Liver (tissue), 6 donors: ENCODE measurements at regions not wholly inside any gene's neighbourhood (a gene's known extent, or its start where the extent isn't known, plus 50 kb on each side); places are given as distances from the start of the nearest gene placed in this dataset.
A peak's percentile ranks its signal among the peaks of the same experiment; 100 is the strongest.
"Not testable (repeated sequence)": the region's sequence is repeated elsewhere in the genome, so short reads cannot be mapped to it uniquely, and the experiment has no call there.

Source experiments
- DNase-seq: peaks from one replicate; pipeline ENCODE4 v3.0.0-alpha.2; 2017; ENCODE audit warnings: low spot score
- H3K27ac ChIP-seq, 2 donors: one replicate each; pipeline ENCODE4 v1.7.0; 2013; ENCODE audit warnings: inconsistent platforms in 2 of 2, low read length in 2 of 2, control low read depth in 1 of 2, low read depth in 1 of 2, mild to moderate bottlenecking in 1 of 2
- H3K27me3 ChIP-seq, 4 donors: one replicate each; pipeline versions ENCODE4 v1.6.1 to v1.7.0; 2013; ENCODE audit warnings: low read length in 3 of 4, inconsistent platforms in 1 of 4, mild to moderate bottlenecking in 1 of 4, moderate library complexity in 1 of 4; ENCODE audit not compliant: control insufficient read depth in 4 of 4, insufficient read depth in 4 of 4
- H3K36me3 ChIP-seq, 4 donors: one replicate each; pipeline versions ENCODE4 v1.6.1 to v1.7.0; 2013; ENCODE audit warnings: low read length in 3 of 4, mild to moderate bottlenecking in 3 of 4, low read depth in 1 of 4, moderate library complexity in 1 of 4; ENCODE audit not compliant: control insufficient read depth in 4 of 4, insufficient read depth in 3 of 4
- H3K4me1 ChIP-seq, 4 donors: one replicate each; pipeline versions ENCODE4 v1.6.1 to v1.7.0; 2013; ENCODE audit warnings: low read length in 3 of 4, mild to moderate bottlenecking in 3 of 4, moderate library complexity in 1 of 4; ENCODE audit not compliant: control insufficient read depth in 4 of 4, insufficient read depth in 4 of 4
- H3K4me3 ChIP-seq, 3 donors: one replicate each; pipeline versions ENCODE4 v1.6.1 to v1.7.0; 2013; ENCODE audit warnings: low read length in 3 of 3, control low read depth in 1 of 3, low read depth in 1 of 3, mild to moderate bottlenecking in 1 of 3
- H3K9ac ChIP-seq, 2 donors: one replicate each; pipeline ENCODE4 v1.7.0; 2013; ENCODE audit warnings: low read length in 2 of 2, mild to moderate bottlenecking in 2 of 2, moderate library complexity in 2 of 2, control low read depth in 1 of 2, low read depth in 1 of 2
- H3K9me3 ChIP-seq, 4 donors: one replicate each; pipeline versions ENCODE4 v1.6.1 to v1.7.0; 2013; ENCODE audit warnings: low read length in 3 of 4; ENCODE audit not compliant: control insufficient read depth in 4 of 4
- YY1 ChIP-seq: IDR thresholded peaks from 2 replicates; pipeline ENCODE4 v1.6.1; 2016; ENCODE audit warnings: antibody characterized with exemption, mild to moderate bottlenecking
- WGBS: extraction: QIAGEN DNeasy Blood & Tissue Kit; methylation state at CpG from one replicate; pipeline ENCODE4 v1.1.7; 2013; 5-methylcytosine and 5-hydroxymethylcytosine counted together
- donor health status: healthy.
- donor health status: healthy.
- donor health status: healthy.

- not testable (repeated sequence) for DNase-seq, H3K27ac ChIP-seq, H3K9me3 ChIP-seq, H3K4me1 ChIP-seq, H3K9ac ChIP-seq, H3K27me3 ChIP-seq, H3K36me3 ChIP-seq
- WGBS = 4% methylated on average over 31 of the region's 74 CpGs
- peak overlapping the region in 1 of 3 donors; percentile 29 for H3K4me3 ChIP-seq
These were observed 97.2 kb downstream of the LAT start for GRCh38 chr16:29081829-29082639.

- H3K27me3 ChIP-seq, H3K4me3 ChIP-seq, H3K9ac ChIP-seq, H3K9me3 ChIP-seq, H3K36me3 ChIP-seq, H3K4me1 ChIP-seq: not testable (repeated sequence)
- peak; percentile 36 for DNase-seq
- 53% methylated on average over 37 of the region's 38 CpGs for WGBS
- TF ChIP-seq YY1 = peak; percentile 37
- peak overlapping the region; percentile 37 to 54 for H3K27ac ChIP-seq
These were observed 89.9 kb downstream of the LAT start for GRCh38 chr16:29074554-29075402.

GRCh38 chr16:29062235-29062634, 77.4 kb downstream of the LAT start:
- WGBS = no CpG with 5 or more reads among the region's 4 CpGs
- not testable (repeated sequence) for H3K9ac ChIP-seq, H3K27me3 ChIP-seq, H3K4me3 ChIP-seq, H3K36me3 ChIP-seq, H3K27ac ChIP-seq, DNase-seq, H3K4me1 ChIP-seq, H3K9me3 ChIP-seq

- not testable (repeated sequence) for H3K4me1 ChIP-seq, H3K9me3 ChIP-seq, DNase-seq
These were observed 76.6 kb downstream of the LAT start for GRCh38 chr16:29061467-29061921.

GRCh38 chr16:29060022-29060810, 75.4 kb downstream of the LAT start:
- H3K27me3 ChIP-seq, H3K27ac ChIP-seq, H3K4me3 ChIP-seq, H3K9me3 ChIP-seq, H3K36me3 ChIP-seq, H3K9ac ChIP-seq, H3K4me1 ChIP-seq, DNase-seq: not testable (repeated sequence)
- 92% methylated on average over 32 of the region's 53 CpGs for WGBS

More at GRCh38 chr16:29061467-29061921, 76.6 kb downstream of the LAT start:
- H3K27ac ChIP-seq, H3K27me3 ChIP-seq, H3K36me3 ChIP-seq, H3K9ac ChIP-seq, H3K4me3 ChIP-seq: not testable (repeated sequence)
- 94% methylated on average over 4 of the region's 7 CpGs for WGBS

- not testable (repeated sequence) for H3K4me3 ChIP-seq, DNase-seq, H3K9me3 ChIP-seq, H3K36me3 ChIP-seq, H3K27ac ChIP-seq, H3K27me3 ChIP-seq, H3K9ac ChIP-seq, H3K4me1 ChIP-seq
- no CpG with 5 or more reads among the region's 5 CpGs for WGBS
These were observed 74.7 kb downstream of the LAT start for GRCh38 chr16:29059575-29059974.
